ENCODE measurements at regions not wholly inside any gene's neighbourhood (a gene's known extent, or its start where the extent isn't known, plus 50 kb on each side); places are given as distances from the start of the nearest gene placed in this dataset.

GRCh38 chr17:73956169-73956568 is 247.3 kb upstream of the RPL38 start:
- no peak for DNase-seq (ENCODE audit: low read depth)

GRCh38 chr17:73956595-73957465 is 246.6 kb upstream of the RPL38 start:
- no peak for DNase-seq (ENCODE audit: low read depth)

DNA sequence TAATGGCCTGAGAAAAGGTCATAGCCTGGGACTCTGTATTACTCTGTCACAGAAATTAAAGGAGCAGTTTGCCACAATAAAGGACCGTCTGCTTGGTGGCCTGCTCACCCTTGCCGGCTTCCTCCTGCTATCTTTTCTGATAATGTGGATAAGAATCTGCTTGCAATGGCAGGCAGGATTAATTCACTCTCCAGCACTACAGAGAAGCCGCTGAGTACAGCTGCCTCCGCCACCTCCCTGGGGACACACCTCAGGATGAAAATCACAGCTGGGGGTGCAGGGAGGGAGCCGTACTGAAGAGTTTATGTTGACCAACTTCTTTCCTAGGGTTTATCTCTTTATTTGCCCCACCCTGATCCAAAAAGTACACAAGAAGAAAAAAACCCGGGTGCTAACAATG is 245.9 kb upstream of the RPL38 start:
- DNase-seq (ENCODE audit: low read depth), result no peak

- DNase-seq (ENCODE audit: low read depth), result no peak
Measured at GRCh38 chr17:73958453-73958852, 245.0 kb upstream of the RPL38 start.

GRCh38 chr17:73960469-73960868 is 243.0 kb upstream of the RPL38 start:
- DNase-seq (ENCODE audit: low read depth), result no peak

DNA sequence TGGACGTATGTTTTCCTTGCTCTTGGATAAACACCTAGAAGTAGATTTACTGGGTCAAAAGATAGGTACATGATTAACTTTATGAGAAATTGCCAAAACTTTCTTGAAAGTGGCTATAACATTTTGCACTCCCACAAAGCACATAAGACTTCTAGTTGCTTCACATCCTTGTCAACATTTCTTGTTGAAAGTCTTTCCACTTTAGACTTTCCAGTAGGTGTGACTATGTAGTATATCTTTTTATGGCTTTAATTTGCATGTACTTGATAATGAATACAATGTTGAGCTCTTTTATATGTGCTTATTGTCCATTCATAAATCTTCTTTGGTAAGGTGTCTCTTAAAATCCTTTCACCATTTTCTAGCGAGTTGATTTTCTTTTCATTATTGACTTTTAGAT is 241.2 kb upstream of the RPL38 start:
- DNase-seq (ENCODE audit: low read depth), result no peak

GRCh38 chr17:73968680-73969079 is 234.8 kb upstream of the RPL38 start:
- no peak for DNase-seq (ENCODE audit: low read depth)

DNA sequence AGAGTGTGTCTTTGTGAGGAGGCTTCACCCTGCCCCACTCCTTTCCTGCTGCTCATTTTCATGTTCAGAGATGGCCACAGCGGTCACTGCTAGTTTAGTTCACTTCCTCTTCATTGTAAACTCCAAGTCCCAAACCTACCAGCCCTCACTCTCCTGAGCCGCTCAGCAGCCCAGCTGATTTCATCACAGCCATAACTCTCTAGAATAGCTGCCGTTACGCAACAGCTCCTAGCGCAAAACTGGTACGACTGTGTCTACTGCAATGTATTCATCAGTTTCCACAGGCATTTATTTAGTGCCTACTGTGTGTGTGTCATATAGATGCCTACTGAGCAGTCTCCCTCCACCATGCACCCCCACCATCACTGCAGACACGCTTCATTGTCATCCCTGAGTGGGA is 233.5 kb upstream of the RPL38 start:
- DNase-seq (ENCODE audit: low read depth), result no peak

GRCh38 chr17:73971127-73971526 is 232.4 kb upstream of the RPL38 start:
- DNase-seq (ENCODE audit: low read depth), result no peak

DNA sequence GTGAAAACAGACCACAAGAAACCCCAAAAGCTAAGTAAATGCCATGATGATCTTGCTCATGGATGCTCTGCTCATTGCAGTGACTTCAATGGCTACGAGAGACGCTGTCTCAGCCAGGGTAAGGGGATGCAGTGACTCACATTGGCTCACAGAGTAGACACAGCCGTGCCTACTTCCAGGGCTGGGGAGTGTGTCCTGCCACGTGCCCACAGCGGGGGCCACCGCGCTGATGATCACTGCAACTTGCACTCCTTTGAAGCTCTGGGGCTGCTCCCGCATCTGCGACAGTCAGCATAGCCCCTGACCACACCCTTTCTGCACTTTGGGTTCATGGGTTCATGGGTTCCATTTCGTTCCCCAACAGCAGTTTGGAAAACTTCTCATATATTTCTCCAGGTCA is 231.4 kb upstream of the RPL38 start:
- no peak for DNase-seq (ENCODE audit: low read depth)

DNA sequence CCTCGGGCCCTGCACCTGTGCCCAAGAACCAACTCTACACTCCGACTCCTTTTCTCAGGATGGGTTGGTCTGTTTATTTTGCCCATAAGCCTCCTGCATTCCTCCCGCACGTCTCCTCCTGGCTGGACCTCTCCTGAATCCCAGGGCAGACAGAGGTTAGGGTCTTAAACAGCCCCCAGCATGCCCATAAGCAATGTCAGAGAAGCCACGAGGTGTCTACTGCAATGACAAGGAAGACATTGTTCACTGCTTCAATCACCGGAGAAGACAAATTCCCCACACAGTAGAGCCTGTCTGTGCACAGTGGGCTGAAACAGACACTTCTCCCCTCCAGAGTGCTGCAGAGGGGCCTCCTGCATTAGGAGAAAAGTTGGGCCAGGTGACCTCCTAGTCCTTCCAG is 230.6 kb upstream of the RPL38 start:
- DNase-seq (ENCODE audit: low read depth), result no peak

DNA sequence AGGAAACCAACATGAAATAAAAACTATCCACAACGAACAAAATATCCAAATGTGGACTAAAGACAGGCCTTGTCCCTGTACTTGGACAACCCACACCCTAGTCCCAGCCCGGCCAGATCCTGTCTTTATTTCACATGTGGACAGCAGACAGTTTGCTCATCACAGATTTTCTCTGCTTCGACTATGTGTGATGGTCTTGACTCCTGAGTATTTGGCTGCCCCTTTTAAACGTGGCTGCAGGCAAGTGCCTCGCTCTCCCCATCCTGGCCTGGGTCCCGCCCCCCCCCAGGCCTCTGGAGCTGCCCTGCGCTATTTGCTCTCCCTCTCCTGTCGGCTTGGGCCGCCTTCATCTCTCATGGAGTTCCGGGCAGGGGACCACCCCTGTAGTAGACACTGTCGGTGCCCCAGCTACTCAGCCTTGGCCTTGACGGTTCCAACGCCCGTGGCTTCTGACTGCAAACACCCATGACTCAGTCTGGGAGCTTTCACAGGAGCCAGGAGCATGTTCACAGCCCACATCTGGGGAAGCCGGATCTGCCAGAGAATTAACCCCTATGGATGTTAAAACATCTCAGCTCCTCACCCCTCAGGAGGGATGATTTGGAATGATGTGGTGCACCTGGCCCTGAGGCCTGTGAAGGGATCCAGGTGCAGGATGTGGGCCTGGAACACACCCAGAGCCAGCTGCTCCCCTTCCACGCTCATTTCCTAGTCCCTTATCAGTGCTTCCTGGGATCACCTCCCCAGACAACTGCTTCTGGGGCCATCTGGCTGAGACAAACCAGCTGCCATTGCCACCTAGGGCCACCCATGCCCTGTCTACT is 229.7 kb upstream of the RPL38 start:
- DNase-seq (ENCODE audit: low read depth), result no peak

GRCh38 chr17:73974536-73974935 is 228.9 kb upstream of the RPL38 start:
- DNase-seq (ENCODE audit: low read depth), result no peak

DNA sequence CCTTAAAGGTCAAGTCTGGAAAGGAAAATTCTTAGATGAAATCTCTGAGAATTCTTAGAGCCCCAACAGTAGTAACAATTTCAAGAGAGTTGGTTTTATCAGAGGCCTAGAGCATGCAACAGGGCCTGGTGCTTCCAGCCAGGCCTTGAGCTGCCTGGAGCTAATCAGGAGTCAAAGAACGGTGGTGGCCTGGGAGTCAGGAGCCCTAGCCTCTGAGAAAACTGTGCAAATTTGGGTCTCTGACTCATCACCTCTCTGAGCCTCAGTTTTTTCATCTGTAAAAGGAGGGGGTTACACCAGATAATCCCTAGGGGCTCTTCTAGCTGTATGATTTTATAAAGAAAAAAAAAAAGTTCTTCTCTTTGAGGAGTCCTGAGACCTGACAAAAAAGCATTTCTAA is 227.3 kb upstream of the RPL38 start:
- DNase-seq (ENCODE audit: low read depth), result no peak

DNA sequence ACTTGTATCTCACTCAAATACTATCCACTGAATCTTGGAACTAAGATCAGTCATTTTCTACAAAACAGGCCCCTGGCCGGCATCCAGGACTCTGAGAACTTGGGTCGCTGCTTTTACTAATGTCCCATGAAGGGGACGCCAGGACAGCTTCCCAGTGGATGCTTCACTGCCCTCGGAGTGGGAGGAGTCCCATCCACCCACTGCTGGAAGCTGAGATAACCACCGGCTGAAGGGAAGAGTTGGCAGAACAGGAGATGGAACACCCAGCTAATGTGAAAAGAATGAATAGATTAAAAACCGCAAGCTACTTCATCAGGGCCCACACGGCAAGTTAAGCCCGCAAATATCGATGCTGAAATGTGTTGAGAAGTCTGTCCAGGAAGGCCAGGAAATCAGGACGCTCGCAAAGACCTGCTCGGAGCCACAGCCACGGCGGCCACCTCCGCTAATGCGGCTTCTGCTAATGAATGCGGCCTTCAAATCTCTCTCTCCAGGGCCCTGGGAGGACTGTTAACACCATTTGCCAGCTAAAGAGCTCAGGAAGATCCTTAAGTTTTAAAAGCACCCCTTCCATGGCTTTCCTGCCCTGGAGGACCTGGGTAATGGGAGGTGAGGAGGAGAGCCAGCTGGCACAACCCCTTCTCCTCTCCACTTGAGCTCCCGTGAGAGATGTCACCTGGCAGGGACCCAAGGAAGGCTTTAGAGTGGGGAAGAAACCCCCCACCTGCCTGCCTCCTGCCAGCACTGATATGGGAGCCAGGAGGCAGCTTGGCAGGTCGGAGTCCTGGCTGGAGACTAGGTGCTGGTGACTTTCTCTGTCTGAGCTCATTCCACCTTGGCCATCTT is 226.6 kb upstream of the RPL38 start:
- no peak for DNase-seq (ENCODE audit: low read depth)

DNA sequence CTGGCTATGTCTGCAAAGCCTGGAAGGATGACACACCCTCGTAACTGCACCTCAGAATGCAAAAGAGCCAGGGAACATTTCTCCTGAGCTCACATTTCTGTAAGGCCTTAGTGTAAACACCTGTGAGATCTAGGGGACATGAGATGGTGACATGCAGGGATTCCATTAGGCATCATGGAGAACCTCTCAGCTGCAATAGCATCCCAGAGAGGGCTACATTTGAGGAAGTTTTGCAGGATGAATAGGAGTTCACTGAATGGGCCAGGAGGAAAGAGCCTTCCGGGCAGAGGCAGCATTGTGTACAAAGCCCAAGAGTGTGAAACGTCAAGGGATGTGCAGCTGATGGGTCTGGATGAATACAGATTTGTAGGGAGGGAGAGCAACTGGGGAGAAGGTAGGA is 223.0 kb upstream of the RPL38 start:
- DNase-seq (ENCODE audit: low read depth), result no peak

DNA sequence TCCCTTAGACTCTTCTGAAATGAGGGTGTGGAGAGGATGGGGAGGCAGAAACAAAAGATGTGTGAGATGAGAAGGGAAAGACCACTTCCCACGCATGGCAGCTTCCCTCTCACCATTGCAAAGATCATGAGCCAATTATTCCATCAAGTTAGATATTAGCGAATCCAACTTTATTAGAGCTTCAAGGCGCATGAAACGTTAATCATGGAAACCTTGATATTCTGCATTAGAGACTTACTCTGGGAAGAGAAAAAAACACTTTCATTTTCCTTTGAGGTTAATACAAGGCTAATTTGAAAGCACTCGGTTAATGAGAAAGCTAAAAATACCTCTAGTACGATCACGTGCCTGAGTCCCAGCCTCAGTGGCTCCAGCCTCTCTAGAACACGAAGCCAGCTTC is 220.6 kb upstream of the RPL38 start:
- DNase-seq (ENCODE audit: low read depth), result no peak

GRCh38 chr17:73983621-73984400 is 219.7 kb upstream of the RPL38 start:
- DNase-seq (ENCODE audit: low read depth), result no peak

GRCh38 chr17:73984941-73985340 is 218.5 kb upstream of the RPL38 start:
- DNase-seq (ENCODE audit: low read depth), result no peak

DNA sequence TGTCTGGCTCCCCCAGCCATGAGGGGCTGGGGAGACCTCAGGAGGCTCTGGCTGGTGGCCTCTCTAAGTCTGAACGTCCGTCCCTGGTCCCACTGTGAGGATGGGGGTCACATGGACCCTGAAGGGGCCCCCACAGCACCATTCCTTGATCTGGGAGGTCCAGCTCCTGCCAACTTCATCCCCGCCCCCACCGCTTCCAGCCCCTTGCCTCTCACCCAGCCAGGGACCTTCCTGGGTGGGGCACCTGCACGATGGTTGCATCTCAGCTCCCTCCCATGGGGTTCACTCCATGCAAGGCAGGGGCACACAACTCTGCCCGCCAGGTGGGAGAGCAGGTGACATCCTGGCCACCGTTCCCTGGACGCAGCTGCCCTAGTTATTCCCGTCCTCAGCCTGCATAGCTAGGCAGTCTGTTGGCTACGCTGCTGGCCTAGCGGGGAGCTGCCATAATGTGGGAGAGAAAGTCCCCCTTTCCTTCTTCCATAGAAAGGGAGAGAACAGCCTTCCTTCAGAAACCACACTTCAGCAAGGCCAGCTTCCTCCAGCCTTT is 217.9 kb upstream of the RPL38 start:
- no peak for DNase-seq (ENCODE audit: low read depth)

- DNase-seq (ENCODE audit: low read depth), result no peak
Measured at GRCh38 chr17:73986641-73987177, 216.8 kb upstream of the RPL38 start.

Data from HS-27A (cell line).